ENCODE measurements at regions not wholly inside any gene's neighbourhood (a gene's known extent, or its start where the extent isn't known, plus 50 kb on each side); places are given as distances from the start of the nearest gene placed in this dataset.

GRCh38 chr3:21036888-21037287, 714.1 kb downstream of the ZNF385D start:
- no peak overlapping the region for H3K27ac ChIP-seq
- TF ChIP-seq ZFX (IDR thresholded peaks at IDR 0.05) (no peak), CTCF (conservative IDR thresholded peaks at IDR 0.05) (no peak)

- no peak overlapping the region for H3K27ac ChIP-seq
- TF ChIP-seq CTCF (conservative IDR thresholded peaks at IDR 0.05) = no peak
- TF ChIP-seq ZFX (IDR thresholded peaks at IDR 0.05) = no peak
These were observed 722.6 kb downstream of the ZNF385D start for GRCh38 chr3:21028412-21028811.

DNA sequence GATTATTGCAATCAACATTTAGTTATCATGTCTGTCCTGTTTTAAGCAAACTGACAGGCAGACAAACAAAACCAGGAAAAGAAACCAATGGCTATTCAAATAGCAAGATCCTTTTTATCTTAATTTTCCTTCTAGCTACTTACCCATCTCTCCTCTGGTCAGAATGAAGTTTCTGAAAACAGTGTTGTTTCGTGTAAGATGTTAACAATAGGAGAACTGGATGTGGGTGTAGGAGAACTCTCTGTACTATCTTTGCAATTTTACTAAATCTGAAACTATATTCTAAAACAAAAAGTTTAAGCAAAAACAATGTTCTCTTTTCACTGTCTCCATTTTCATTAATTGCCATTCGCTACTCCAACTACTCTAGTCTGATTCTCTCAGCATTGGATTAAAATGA, 726.4 kb downstream of the ZNF385D start:
- no peak overlapping the region for H3K27ac ChIP-seq
- TF ChIP-seq ZFX (IDR thresholded peaks at IDR 0.05) (no peak), CTCF (conservative IDR thresholded peaks at IDR 0.05) (no peak)

GRCh38 chr3:21020681-21021080, 730.3 kb downstream of the ZNF385D start:
- no peak for TF ChIP-seq CTCF (conservative IDR thresholded peaks at IDR 0.05)
- TF ChIP-seq ZFX (IDR thresholded peaks at IDR 0.05) = no peak
- H3K27ac ChIP-seq = no peak overlapping the region

GRCh38 chr3:21020043-21020442, 731.0 kb downstream of the ZNF385D start:
- TF ChIP-seq CTCF (conservative IDR thresholded peaks at IDR 0.05) (no peak), ZFX (IDR thresholded peaks at IDR 0.05) (no peak)

DNA sequence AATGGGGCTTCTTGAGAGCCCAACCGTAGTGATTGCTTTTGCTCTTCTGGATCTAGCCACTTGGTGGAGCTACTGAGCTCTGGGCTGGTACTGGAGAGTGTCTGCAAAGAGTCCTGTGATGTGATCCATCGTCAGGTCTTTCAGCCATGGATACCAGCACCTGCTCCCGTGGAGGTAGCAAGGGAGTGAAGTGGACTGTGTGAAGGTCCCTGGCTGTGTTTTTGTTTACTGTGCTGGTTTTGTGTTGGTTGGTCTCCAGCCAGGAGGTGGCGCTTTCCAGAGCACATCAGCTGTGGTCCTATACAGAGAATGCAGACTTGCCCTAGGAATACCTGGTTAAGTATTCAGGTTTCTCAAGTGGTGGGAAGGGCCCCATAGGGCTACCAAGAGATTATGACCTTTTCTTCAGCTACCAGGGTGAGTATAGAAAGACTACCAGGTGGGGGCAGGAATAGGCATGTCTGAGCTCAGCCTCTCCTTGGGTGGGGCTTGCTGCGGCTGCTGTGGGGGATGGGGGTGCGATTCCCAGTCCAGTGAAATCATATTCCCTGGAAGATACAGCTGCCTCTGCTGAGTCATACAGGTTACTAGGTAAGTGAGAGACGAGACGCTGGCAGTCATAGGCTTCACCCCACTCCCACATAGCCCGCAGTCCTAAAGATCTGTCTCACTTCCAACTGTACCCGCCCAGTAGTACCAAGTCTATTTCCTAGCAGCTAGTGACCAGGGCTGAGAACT, 733.7 kb downstream of the ZNF385D start:
- peak; percentile 66 for TF ChIP-seq CTCF (conservative IDR thresholded peaks at IDR 0.05)
- TF ChIP-seq ZFX (IDR thresholded peaks at IDR 0.05) = no peak

More at GRCh38 chr3:21020043-21020442, 731.0 kb downstream of the ZNF385D start:
- H3K27ac ChIP-seq = no peak overlapping the region

GRCh38 chr3:21013566-21013965, 737.4 kb downstream of the ZNF385D start:
- no peak overlapping the region for H3K27ac ChIP-seq
- TF ChIP-seq CTCF (conservative IDR thresholded peaks at IDR 0.05) (no peak), ZFX (IDR thresholded peaks at IDR 0.05) (no peak)

More for the DNA sequence above, 733.7 kb downstream of the ZNF385D start:
- H3K27ac ChIP-seq = no peak overlapping the region

Data from C4-2B (cell line).